GM21529 (cell line): ENCODE measurements at regions not wholly inside any gene's neighbourhood (a gene's known extent, or its start where the extent isn't known, plus 50 kb on each side); places are given as distances from the start of the nearest gene placed in this dataset.
"Not testable (repeated sequence)": the region's sequence is repeated elsewhere in the genome, so short reads cannot be mapped to it uniquely, and the experiment has no call there.

Experiments used
- ATAC-seq: cut with Tn5 transposase; IDR thresholded peaks from one replicate; pipeline ENCODE4 v1.9.1; 2021; ENCODE audit not compliant: unreplicated experiment

DNA sequence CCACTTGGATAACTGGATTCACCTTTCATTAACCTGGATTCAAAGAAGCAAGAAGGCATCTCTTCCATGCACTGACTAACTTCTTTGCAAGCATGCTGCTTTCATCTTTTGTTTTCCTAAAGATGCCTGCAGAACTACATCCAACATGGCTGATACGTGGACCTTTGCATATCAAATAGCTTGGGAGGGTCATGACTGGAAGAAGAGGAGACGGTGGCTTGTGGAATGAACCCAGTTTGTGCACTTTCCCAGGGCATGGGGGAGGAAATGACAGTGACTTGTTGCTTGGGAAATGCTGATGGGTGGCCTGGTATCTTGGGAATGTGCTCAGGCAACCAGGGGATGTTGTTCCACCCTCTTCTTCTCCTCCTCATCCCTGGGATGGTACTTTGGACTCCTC lies 133.4 kb downstream of the TRIM43 start:
- not testable (repeated sequence) for ATAC-seq

GRCh38 chr2:95725677-95726076 lies 133.9 kb downstream of the TRIM43 start:
- ATAC-seq: not testable (repeated sequence)

DNA sequence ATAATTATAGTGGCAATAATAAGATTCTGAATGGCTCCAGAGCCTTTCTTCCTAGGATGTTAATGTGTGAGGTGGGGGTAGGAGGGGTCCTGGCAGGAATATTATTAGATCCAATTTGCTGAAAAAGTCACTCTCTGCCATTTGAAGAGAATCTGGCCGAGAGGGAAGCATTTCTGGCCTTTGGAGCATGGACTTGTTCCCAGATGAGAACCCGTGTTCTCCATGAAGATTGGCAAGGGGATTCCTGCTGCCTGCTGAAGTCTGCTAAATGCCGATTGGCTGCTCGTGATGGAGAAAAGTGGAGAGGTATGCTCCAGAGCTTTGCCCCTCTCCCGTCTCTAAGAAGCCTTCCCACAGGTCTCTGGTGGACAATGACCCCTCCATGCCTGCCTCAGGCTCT lies 135.6 kb downstream of the TRIM43 start:
- not testable (repeated sequence) for ATAC-seq

GRCh38 chr2:95728878-95729596 lies 137.2 kb downstream of the TRIM43 start:
- ATAC-seq: peak; percentile 79

- no peak for ATAC-seq
These were observed 137.8 kb downstream of the TRIM43 start for GRCh38 chr2:95729597-95729955.

- no peak for ATAC-seq
These were observed 139.0 kb downstream of the TRIM43 start for GRCh38 chr2:95730813-95731212.

GRCh38 chr2:95734976-95735890 lies 143.4 kb downstream of the TRIM43 start:
- ATAC-seq: no peak

DNA sequence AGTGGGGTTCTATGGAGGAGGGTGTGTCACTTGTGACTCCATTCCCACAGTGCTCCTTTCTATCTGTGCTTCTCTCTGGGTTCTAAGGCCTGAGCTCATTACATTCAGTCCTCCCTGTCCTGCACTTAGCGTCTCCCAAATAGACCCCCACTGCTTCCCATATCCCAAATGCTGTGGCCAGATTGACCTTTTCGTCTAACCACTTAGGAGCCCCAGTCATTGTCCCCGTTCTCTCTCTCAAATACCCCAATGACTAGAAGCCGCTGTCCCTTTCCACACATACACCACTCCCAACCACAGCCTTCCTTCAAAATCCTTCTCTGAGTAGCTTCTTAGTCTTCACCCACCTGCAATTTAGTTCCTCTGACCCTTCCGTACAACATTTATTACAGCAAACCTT lies 146.5 kb downstream of the TRIM43 start:
- ATAC-seq: no peak

GRCh38 chr2:95752126-95752525 lies 160.3 kb downstream of the TRIM43 start:
- not testable (repeated sequence) for ATAC-seq

DNA sequence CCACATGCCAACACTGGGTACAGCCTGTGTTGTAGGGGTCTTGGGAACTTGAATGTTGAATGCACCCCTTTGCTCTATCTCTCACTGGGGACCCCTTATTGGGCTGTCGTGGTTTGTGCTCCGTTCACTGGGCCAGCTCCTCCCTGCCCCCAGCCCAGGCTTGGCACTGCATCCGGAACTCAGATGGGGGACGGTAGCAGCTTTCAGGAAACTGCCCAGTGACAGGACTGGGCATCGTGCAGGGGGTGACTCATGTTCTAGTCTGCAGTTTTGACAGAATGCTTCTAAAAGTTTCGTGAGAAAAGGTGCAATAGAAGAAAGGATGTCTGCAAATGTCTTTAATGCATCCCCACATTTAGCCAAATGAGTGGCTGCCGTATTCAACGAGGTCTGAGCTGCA lies 162.0 kb downstream of the TRIM43 start:
- not testable (repeated sequence) for ATAC-seq

DNA sequence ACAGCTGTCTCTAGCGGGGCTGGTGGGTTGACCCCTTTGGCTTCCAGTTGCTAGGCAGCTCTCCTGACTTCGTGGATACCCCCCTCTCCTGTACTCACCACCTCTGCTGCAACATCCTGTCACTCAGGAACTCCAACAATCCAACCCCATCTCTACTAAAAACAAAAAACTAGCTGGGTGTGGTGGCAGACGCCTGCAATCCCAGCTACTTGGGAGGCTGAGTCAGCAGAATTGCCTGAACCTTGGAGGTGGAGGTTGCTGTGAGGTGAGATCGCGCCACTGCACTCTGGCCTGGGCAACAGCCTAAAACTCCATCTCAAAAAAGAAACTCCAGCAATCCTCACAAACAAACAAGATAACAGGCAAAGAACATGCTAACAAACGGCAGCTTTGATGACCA lies 162.4 kb downstream of the TRIM43 start:
- ATAC-seq: not testable (repeated sequence)

- ATAC-seq: not testable (repeated sequence)
These were observed 163.2 kb downstream of the TRIM43 start for GRCh38 chr2:95754819-95755563.

DNA sequence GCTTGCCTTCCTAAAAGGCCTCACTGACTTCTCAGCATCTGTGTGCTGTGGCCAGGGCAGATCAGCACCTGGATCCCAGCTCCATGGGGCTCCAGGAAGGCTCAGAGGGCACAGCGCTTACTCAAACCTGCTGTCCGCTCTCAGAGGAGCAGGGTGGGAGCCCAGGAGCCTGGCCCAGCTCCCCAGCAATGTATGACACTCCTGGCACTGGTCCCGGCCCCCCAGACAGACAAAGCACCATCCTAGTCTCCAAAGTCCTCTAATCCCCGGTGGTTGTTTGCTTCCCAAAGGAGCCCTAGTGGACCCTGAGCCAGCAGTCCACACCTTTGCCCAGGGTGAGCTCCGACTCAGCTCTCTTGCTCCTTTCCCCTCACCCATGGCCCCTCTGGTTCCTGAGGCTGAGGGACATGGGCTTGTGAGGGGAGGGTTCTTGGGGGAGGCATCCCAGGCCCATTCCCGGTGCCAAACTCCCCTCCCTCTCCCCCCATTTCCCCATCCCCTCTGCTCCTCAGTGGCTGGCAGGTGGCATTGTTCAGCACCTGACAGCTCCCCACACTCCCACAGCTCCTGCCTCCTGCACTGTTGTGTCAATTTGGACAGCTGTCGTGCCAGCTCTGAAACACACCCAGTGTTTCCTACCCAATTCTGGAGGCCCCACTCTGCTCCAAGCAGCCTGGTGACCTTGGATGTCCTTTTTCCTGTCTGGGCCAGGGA lies 164.3 kb downstream of the TRIM43 start:
- ATAC-seq: not testable (repeated sequence)

- no peak for ATAC-seq
These were observed 166.2 kb downstream of the TRIM43 start for GRCh38 chr2:95757988-95758387.

DNA sequence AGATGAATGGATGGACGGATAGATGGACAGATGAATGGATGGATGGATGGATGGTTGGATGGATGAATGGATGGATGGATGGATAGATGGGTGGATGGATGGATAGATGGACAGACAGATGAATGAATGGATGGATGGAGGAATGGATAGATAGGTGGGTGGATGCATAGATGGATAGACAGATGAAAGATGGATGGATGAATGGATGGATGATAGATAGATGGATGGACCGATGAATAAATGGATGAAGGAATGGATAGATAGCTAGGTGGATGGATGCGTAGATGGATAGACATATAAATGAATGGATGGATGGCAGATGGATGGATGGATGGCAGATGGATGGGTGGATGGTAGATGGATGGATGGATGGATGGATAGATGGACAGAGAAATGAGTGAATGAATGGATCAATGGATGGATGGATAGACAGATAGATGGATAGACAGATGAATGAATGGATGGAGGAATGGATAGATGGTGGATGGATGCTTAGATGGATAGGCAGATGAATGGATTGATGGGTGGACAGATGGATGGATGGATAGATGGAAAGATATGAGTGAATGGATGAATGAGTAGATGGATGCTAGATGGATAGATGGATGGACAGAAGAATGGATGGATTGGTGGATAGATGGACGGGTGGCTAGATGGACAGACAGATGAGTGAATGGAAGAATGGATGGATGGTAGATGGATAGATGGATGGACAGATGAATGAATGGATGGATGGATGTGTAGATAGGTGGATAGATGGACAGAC lies 167.9 kb downstream of the TRIM43 start:
- no peak for ATAC-seq

GRCh38 chr2:95760806-95761525 lies 169.2 kb downstream of the TRIM43 start:
- ATAC-seq: no peak

DNA sequence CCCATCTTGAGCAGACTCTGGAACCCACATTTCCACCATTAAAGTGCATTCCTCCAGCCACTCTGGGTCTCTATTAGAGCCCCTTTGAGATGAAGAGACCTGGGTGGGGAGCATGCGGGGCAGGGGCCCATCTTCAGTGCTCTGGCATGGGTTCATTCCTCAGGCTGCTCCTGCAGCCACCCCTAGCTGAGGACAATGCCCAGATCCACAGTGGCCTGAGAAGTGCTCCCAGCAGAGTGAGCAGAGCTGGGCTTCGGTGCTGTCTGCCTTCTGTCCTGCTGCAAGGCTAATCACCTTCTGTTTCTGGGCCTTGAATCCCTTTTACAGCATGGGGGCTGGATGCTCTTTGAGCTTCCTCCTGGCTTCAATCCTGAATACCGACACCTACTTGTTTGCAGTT lies 169.8 kb downstream of the TRIM43 start:
- ATAC-seq: no peak

DNA sequence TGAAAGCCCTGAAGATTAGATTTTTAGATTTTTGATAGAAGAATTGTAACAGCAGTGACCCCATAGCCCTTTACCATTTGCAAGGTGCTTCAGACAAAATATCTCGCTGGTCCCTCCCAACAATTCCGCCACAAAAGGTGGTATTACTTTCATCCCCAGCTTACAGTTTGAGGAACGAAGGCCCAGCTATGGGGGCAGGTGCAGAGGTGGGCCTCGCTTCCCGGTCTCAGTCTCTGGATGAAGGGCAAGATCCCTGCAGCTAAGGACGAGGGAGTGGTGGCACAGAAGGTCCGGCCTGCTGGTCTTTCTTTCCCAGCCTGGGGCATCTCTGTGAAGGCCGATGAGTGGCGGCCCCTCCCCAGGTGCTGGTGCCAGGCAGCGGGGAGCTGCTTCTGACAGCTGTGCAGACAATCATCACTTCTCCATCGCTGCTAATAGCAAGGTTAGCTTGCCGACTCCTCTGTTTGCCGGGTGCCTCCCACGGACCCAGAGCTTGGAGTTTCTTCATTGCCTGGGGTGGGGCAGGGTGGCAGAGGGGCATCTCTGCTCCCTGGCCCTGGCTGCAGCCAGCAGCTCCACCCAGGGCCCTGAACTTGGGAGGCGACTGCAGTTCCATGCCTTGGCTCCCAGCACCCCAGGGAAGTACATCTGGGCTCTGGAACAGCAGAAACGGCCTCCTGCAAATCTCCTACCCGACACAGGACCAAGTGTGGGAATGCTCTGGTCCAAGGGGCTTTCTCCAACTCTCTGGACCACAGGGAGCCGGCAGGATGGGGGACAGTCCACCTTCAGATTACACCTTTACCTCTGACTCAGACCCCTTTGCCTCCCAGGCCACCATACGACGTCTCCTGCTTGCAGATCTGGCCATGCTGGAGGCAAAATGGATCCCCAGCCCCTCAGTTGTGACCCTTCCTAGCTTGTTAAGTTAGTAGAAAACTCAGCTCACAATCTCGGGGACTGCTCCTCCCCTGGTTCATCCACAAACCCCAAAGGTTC lies 170.5 kb downstream of the TRIM43 start:
- not testable (repeated sequence) for ATAC-seq
